ENCODE measurements at regions not wholly inside any gene's neighbourhood (a gene's known extent, or its start where the extent isn't known, plus 50 kb on each side); places are given as distances from the start of the nearest gene placed in this dataset.

DNA sequence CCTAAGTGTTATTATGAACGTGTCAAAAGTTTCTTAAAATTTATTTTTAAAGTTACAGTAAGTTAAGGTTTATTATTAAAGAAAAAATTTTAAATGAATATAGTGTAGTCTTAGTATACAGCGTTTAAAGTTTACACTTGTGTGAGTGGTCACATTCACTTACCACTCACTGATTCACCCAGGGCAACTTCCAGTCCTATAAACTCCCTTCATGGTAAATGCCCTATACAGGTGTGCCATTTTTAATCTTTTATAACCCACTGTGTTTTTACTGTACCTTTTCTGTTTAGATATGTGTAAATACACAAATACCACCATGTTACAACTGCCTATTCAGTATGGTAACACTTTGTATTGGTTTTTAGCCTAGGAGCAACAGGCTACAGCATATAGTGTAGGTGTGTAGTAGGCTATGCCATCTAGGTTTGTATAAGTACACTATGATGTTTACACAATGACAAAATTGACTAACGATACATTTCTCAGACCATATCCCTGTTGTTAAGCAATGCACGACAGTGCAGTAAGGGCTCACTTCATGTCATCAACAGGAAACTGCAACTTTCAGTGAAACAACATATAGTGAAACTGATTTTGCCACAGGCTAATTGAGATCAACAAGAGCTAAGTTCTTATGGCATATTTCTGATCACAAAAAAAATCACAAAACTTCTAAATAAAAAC is 112.0 kb upstream of the TMCC3 start:
- no peaks in the 10 kb centered on the region for H3K9me3 ChIP-seq
- no peaks in the 10 kb centered on the region for H3K27me3 ChIP-seq
- no peak overlapping the region for H3K27ac ChIP-seq
- TF ChIP-seq, protein P1, sequence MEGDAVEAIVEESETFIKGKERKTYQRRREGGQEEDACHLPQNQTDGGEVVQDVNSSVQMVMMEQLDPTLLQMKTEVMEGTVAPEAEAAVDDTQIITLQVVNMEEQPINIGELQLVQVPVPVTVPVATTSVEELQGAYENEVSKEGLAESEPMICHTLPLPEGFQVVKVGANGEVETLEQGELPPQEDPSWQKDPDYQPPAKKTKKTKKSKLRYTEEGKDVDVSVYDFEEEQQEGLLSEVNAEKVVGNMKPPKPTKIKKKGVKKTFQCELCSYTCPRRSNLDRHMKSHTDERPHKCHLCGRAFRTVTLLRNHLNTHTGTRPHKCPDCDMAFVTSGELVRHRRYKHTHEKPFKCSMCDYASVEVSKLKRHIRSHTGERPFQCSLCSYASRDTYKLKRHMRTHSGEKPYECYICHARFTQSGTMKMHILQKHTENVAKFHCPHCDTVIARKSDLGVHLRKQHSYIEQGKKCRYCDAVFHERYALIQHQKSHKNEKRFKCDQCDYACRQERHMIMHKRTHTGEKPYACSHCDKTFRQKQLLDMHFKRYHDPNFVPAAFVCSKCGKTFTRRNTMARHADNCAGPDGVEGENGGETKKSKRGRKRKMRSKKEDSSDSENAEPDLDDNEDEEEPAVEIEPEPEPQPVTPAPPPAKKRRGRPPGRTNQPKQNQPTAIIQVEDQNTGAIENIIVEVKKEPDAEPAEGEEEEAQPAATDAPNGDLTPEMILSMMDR (IDR thresholded peaks at IDR 0.05): no peak
- no peak for TF ChIP-seq POLR2A (IDR thresholded peaks at IDR 0.05)
- no peak for DNase-seq
- no peaks in the 10 kb centered on the region for H3K36me3 ChIP-seq
- intact Hi-C loops (cut with DNase I; ENCODE audit: low total_unique reads): no loop called here
- no peaks in the 10 kb centered on the region for H3K4me1 ChIP-seq
- H3K4me3 ChIP-seq: no peak overlapping the region

DNA sequence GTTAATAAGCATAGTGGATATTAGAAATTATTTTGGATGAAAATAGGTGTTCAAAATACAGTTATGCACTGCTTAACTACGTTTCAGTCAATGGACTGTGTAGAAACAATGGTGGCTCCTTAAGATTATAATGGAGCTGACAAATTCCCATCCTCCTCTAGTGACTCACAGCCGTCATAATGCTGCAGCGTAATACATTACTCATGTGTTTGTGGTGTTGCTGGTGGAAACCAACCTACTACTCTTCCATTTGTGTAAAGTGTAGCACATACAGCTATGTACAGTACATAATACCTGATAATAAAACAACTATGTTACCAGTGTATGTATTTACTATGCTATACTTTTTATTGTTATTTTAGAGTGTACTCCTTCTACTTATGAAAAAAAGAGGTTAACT is 111.2 kb upstream of the TMCC3 start:
- Histone ChIP-seq H3K27me3 (no peaks in the 10 kb centered on the region), H3K4me3 (no peak overlapping the region), H3K9me3 (no peaks in the 10 kb centered on the region), H3K4me1 (no peaks in the 10 kb centered on the region), H3K27ac (no peak overlapping the region), H3K36me3 (no peaks in the 10 kb centered on the region)
- no peak for DNase-seq
- TF ChIP-seq, protein P1 (IDR thresholded peaks at IDR 0.05): no peak
- no peak for TF ChIP-seq POLR2A (IDR thresholded peaks at IDR 0.05)
- intact Hi-C loops (cut with DNase I; ENCODE audit: low total_unique reads): no loop called here

DNA sequence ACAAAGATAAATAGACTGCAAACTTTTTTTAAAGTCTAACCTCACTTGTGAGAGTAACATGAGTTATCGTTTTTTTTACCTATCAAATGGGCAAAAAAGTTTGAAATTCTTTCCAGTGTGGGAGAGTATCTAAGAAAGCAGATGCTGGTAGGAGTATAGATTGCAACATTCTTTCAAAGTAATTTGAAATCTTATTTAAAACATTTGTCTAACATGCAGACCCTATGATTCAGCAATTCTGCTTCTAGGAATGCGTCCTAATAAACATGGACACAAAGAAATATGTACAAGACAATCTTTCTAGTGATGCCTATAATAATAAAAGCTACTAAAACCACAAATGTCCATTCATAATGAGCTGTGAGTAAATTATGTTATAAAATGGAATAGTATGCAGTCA is 110.4 kb upstream of the TMCC3 start:
- Histone ChIP-seq H3K27me3 (no peaks in the 10 kb centered on the region), H3K4me1 (no peaks in the 10 kb centered on the region), H3K36me3 (no peaks in the 10 kb centered on the region), H3K4me3 (no peak overlapping the region), H3K9me3 (no peaks in the 10 kb centered on the region), H3K27ac (no peak overlapping the region)
- no peak for DNase-seq
- TF ChIP-seq, protein P1 (IDR thresholded peaks at IDR 0.05): no peak
- no peak for TF ChIP-seq POLR2A (IDR thresholded peaks at IDR 0.05)
- intact Hi-C loops (cut with DNase I; ENCODE audit: low total_unique reads): no loop called here

DNA sequence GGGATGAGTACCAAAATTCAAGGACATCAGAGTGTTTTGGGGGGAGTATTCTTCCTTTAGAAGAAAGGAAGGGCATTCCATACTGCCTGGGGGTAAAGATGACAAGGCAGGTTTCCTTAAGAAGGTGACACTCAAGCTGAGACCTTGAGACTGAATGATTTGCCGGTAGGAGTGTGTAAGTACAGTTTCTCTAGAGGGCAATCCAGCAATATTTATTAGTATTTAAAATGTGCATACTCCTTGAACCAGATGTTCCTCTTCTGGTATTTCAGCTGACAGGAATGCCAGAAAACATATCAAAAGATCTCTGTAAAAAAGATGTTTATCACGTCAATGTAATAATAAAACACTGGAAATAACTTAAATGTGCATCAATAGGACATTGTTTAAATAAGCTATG is 106.4 kb upstream of the TMCC3 start:
- intact Hi-C loops (cut with DNase I; ENCODE audit: low total_unique reads): no loop called here
- no peaks in the 10 kb centered on the region for H3K27me3 ChIP-seq
- DNase-seq: no peak
- H3K4me1 ChIP-seq: no peaks in the 10 kb centered on the region
- no peak for TF ChIP-seq POLR2A (IDR thresholded peaks at IDR 0.05)
- TF ChIP-seq, protein P1 (IDR thresholded peaks at IDR 0.05): no peak
- H3K27ac ChIP-seq: no peak overlapping the region
- H3K9me3 ChIP-seq: no peaks in the 10 kb centered on the region
- H3K4me3 ChIP-seq: no peak overlapping the region
- no peaks in the 10 kb centered on the region for H3K36me3 ChIP-seq

DNA sequence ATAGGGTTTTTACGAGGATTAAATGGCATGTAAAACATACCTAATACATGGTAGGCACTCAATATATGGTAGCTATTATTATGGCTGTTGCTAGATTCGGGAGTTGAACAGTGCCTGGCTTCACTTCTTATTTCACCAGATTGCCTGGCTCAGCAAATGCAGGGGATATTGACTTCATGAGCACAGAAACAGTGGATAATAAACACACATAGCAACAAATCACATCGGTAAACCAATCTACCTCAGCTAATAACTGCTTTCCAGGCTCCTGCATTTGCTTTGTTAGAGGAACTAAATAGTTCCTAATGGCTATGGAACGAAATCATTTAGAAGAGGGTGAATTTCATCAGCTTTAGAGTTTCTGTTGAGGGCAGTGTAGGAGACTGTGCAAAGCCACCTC is 105.2 kb upstream of the TMCC3 start:
- Histone ChIP-seq H3K4me1 (no peaks in the 10 kb centered on the region), H3K36me3 (no peaks in the 10 kb centered on the region), H3K27ac (no peak overlapping the region), H3K27me3 (no peaks in the 10 kb centered on the region), H3K4me3 (no peak overlapping the region), H3K9me3 (no peaks in the 10 kb centered on the region)
- no peak for DNase-seq
- intact Hi-C loops (cut with DNase I; ENCODE audit: low total_unique reads): no loop called here
- TF ChIP-seq POLR2A (IDR thresholded peaks at IDR 0.05): no peak
- TF ChIP-seq, protein P1 (IDR thresholded peaks at IDR 0.05): no peak
